NB4 (cell line): ENCODE measurements at regions not wholly inside any gene's neighbourhood (a gene's known extent, or its start where the extent isn't known, plus 50 kb on each side); places are given as distances from the start of the nearest gene placed in this dataset.

Experiments
- DNase-seq: peaks from one replicate; pipeline ENCODE4 v3.0.0; 2010; ENCODE audit warnings: low read depth
- H3K4me3 ChIP-seq: one replicate; pipeline ENCODE4 v1.5.1; 2011; ENCODE audit warnings: mild to moderate bottlenecking, low read depth, low read length, moderate library complexity
- CTCF ChIP-seq: IDR thresholded peaks from one replicate; pipeline ENCODE4 v1.5.1; 2012; ENCODE audit warnings: low read depth, low read length
- MAX ChIP-seq: IDR thresholded peaks from 2 replicates; pipeline ENCODE4 v1.6.1; 2011; ENCODE audit warnings: low read depth, low read length
- MYC ChIP-seq: IDR thresholded peaks from 2 replicates; pipeline ENCODE4 v1.6.1; 2011; ENCODE audit warnings: low read depth, low read length
- POLR2A ChIP-seq: IDR thresholded peaks from 2 replicates; pipeline ENCODE4 v1.6.1; 2011; ENCODE audit warnings: mild to moderate bottlenecking; ENCODE audit not compliant: insufficient read length; ENCODE audit errors: extremely low read depth

- TF ChIP-seq POLR2A (no peak), CTCF (no peak), MYC (no peak), MAX (no peak)
- no peak overlapping the region for H3K4me3 ChIP-seq
- no peak for DNase-seq
Observed at GRCh38 chr6:166752097-166752496, 125.0 kb upstream of the RPS6KA2 start.

- peak overlapping the region; percentile 53 for H3K4me3 ChIP-seq
- DNase-seq = peak; percentile 96
- TF ChIP-seq MYC = peak; percentile 65; the same call in 1 of the 2 replicates
- peak; percentile 70 for TF ChIP-seq MAX
- TF ChIP-seq POLR2A = no peak
Observed at GRCh38 chr6:166751051-166751595, 124.1 kb upstream of the RPS6KA2 start.

GRCh38 chr6:166750108-166750793 is 123.2 kb upstream of the RPS6KA2 start:
- peak overlapping the region; percentile 53 for H3K4me3 ChIP-seq
- peak; percentile 67 for DNase-seq
- TF ChIP-seq CTCF (no peak), POLR2A (no peak), MAX (no peak), MYC (no peak)

- H3K4me3 ChIP-seq = no peak overlapping the region
- TF ChIP-seq MYC = no peak
- TF ChIP-seq CTCF = no peak
- TF ChIP-seq MAX = no peak
- no peak for TF ChIP-seq POLR2A
- DNase-seq = no peak
Observed at GRCh38 chr6:166749666-166750065, 122.6 kb upstream of the RPS6KA2 start.

GRCh38 chr6:166747644-166748595 is 120.9 kb upstream of the RPS6KA2 start:
- peak; percentile 76 for DNase-seq
- H3K4me3 ChIP-seq = no peak overlapping the region
- TF ChIP-seq CTCF = no peak
- no peak for TF ChIP-seq MAX
- no peak for TF ChIP-seq MYC
- TF ChIP-seq POLR2A = no peak
